NCI-H524 (cell line): ENCODE measurements at regions not wholly inside any gene's neighbourhood (a gene's known extent, or its start where the extent isn't known, plus 50 kb on each side); places are given as distances from the start of the nearest gene placed in this dataset.
A peak's percentile ranks its signal among the peaks of the same experiment; 100 is the strongest.
"Not testable (repeated sequence)": the region's sequence is repeated elsewhere in the genome, so short reads cannot be mapped to it uniquely, and the experiment has no call there.

Experiments used
- DNase-seq, 2 experiments: peaks; one replicate each; lab custom pipeline; 2025; lab: John Stamatoyannopoulos, UW

DNA sequence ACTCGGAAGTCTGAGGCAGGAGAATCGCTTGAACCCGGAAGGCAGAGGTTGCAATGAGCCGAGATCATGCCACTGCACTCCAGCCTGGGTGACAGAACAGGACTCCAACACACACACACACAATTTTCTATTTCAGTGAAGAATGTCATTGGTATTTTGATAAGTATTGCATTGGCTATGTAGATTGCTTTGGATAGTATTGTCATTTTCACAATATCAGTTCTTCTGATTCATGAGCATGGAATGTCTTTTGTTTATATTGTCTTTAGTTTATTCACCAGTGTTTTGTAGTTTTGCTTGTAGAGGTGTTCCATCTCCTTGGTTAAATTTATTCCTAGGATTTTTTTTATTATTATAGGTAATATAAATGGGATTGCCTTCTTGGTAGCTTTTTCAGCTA lies 693.4 kb upstream of the SYT4 start:
- DNase-seq, result no peak

DNA sequence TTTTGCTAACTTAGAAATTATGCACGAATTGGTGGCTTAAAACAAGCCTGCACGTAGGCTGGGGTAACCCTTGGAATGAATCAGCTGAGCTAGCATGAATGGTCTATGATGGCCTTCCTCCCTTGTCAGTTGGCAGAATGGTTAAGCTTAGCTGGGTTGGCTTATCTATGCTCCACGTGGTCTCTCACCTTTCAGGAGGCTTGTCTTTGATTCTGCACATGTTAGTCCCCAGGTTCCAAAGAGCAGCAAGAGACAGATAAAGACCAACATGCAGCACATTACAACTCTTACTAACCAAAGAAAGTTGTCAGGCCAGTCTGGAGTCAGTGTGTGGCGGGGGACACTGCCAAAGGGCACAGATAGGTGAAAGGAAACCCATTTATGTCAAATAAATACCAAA lies 700.9 kb upstream of the SYT4 start:
- DNase-seq, result no peak

DNA sequence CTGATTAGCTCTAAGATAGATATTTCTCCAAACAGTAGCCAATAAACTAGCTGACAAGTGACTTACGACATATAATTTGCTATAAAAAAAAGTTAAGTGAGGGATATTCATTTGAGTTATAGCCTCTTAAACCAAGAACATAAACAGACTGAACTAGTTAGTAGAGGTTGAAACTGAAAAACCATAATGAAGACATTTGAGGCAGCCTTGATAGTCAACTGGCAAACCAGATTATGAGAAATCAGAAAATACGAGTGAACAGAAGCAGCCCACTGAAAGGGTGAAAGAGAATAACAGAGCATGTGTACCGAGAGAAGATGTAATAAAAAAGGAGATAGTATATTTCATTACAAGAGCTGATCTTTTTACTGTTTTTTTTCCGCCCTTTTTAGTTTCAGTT lies 698.1 kb upstream of the SETBP1 start:
- no peak for DNase-seq

DNA sequence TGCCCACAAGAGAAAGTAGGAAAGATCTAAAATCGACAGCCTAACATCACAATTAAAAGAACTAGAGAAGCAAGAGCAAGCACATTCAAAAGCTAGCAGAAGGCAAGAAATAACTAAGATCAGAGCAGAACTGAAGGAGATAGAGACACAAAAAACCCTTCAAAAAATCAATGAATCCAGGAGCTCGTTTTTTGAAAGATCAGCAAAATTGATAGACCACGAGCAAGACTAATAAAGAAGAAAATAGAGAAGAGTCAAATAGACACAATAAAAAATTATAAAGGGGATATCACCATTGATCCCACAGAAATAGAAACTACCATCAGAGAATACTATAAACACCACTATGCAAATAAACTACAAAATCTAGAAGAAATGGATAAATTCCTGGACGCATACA lies 693.6 kb upstream of the SETBP1 start:
- not testable (repeated sequence) for DNase-seq

DNA sequence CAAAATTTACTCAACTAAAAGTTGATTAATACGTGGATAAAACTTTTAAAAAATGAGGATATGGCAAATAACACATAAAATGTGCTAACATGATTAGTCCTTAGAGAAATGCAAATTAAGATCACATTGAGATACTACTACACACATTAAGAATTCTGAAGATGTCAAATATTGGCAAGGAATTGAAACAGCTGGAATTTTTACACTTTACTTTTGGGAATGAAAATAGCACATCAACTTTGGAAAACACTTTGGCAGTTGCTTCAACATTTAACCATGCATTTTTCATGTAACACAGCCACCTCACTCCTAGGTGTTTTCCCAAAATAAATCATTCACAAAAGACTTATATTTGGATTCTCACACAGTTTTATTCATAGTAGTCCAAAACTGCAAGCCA lies 687.9 kb upstream of the SETBP1 start:
- DNase-seq, result no peak

DNA sequence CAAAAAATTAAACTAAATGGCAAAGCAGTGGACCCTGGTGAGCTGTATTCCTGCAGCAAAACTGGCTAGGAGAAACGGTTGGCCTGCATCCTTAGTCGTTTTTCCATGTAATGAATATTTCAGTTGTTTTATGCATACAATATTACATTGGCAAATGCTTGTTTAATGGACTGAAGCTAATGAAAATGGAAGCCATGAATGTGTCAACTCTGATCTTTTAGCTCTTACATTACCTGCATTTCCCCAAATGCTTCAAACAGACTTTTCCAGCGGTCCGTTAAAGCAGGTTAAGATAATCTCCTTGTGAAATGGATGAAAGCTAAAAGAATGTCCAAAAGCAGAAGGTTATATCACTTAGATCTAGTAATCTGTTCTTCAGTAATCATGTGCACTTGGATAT lies 686.3 kb upstream of the SETBP1 start:
- no peak for DNase-seq

DNA sequence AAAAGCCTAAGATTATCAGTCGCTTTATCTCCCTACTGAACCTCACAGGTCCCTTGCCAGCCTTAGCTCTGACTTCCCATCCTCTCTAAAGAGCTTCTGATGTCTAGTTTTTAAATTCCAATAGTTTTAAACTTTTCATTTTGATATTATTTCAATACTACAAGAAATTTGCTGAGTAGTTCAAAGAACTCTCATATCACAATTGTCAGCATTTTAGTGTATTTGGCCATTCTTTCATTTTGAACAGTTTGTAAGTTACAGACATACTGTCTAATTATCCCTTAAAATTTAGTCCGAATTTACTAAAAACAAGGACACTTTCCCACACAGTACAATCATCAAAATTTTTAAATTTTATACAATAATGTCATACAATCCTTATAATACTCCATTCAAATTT lies 666.8 kb upstream of the SETBP1 start:
- no peak for DNase-seq

DNA sequence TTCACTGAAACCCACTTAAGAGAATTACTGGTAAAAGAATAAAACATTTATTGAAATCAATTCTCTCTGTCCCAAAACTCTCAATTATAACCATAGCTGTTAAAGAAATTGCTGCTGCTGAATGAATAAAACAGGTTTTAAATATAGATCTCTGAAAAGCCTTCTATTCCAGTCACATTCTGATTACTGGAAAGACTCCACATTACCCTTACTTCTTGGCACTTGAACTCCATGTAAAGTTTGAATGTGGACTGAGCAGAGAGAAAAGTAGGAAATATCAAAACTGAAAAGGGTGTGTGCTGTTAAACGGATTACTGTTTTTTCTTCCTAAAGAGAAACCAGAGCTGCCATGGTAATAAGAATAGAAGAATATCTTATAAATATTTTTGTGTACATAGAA lies 655.3 kb upstream of the SETBP1 start:
- DNase-seq, result no peak

DNA sequence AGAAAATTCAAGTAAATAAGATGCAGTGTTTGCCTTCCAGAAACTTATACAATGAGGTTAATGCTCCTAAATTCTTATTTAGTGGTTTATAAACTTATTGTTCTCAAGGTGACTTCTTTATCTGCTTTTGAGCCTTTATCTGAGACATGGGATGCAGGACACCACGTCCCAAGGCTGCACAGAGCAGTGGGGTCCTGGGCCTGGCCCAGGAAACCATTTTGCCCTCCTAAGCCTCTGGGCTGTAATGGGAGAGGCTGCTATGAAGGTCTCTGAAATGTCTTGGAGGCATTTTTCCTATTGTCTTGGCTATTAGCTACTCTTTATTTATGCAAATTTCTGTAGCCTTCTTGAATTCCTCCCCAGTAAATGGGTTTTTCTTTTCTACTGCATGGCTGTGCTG lies 652.6 kb upstream of the SETBP1 start:
- DNase-seq, result no peak

DNA sequence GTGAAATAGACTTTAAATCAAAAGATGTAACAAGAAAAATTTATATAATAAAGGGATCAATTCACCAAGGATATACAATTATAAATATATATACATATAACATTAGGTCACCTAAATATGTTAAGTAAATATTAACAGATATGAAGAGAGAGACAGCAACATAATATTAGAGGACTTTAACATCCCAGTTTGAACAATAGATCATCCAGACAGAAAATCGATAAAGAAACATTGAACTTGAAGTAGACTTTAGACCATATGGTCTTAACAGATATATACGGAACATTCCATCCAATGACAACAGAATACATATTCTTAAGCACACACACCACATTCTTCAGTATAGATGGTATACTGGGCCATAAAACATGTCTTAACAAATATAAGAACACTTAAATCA lies 649.6 kb upstream of the SETBP1 start:
- no peak for DNase-seq

DNA sequence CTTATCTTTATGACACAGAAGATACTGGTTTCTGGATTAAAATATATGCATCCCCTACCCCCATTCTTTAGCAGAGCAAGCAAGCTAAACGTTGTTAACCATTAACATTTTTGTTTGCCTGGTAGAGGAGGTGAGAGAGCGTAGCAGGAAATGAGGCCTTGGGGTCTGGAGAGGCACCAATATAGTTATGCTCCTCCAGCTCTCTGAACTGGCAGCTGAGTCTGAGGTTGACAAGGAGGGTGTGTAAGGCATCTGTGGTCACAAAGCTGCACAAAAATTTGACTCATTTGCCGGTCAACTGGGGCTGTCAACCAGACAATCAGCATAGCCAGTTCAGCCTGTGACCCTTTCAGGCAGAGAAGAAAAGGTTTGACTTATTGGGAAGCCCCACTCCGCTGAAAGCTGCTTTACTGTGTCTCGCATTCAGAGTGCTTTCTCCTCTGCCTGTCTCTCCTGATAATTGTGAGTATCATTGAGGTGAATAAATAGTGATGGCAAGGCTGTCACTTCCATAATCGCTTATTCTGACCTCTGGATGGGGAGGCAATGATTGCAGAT lies 647.5 kb upstream of the SETBP1 start:
- DNase-seq, result no peak

DNA sequence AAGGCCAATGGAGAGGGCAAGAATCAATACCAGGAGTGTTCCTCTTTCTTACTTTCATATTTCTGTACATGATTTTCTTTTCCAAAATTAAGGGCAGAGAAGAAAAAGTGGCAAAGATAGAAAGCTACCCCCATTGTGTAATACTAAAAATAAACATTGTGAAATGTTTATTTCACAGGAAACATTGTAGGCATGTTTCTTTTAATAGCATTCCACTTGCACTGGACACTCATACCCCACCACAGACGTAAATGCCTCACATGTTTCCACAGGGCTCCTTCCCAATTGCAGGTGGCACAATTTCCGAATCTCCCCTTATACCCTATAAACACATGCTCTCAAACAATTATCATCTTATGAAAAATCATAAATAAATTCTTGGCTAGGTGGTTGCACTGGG lies 645.1 kb upstream of the SETBP1 start:
- no peak for DNase-seq

DNA sequence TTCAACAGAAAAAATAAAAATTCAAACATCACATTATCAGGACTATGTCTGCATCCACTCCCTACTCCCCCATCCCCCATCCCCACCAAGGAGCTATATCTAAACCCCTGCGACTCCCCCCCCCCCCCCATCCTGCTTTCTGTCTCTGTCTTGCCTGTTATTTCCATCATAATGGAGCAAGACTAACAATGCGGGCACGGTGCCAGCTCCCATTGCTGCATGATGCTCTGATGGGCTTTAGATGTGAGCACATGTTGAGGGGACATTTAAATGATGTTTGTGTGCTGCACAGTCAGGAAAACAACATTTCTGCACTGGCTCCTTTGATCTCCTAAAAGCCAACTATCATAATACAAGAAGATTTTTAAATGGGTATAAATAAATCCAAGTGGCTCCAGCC lies 644.2 kb upstream of the SETBP1 start:
- no peak for DNase-seq

DNA sequence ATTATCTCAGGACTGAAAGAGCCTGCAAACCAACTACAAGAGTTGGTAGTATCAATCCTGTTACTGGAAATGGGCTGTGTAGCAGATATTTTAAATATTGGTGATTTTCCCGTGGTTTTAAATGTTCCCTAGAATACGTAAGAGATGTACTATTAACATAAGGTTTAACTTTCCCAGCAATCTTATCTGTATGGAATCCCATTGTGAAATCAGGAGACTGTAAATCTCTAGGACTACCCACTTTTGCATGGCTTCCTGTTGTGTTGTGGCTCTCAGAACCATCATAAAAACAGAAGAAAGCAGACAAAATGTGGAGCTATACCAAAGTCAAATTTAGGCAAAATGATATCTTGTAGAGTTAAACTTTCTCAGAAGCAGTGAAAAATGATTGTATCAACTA lies 641.5 kb upstream of the SETBP1 start:
- DNase-seq, result no peak

DNA sequence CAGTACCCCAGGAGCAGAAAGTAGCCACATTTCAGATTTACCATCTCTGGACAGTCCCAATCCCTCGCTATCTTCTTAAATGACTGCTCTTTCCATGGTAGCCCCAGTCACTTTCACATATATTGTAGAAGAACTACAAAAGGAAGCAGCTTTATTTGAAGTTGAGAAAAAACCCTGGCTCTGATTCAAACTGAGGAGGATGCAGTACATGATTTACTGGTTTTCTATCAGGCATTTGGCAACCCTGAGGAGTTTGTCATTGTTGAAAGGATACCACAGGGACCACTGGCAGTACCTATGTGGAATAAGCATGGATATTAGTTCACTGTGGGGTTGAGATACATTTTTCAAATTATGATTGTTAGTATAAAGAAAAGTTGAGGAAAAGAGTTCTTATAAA lies 640.9 kb upstream of the SETBP1 start:
- DNase-seq, result no peak

DNA sequence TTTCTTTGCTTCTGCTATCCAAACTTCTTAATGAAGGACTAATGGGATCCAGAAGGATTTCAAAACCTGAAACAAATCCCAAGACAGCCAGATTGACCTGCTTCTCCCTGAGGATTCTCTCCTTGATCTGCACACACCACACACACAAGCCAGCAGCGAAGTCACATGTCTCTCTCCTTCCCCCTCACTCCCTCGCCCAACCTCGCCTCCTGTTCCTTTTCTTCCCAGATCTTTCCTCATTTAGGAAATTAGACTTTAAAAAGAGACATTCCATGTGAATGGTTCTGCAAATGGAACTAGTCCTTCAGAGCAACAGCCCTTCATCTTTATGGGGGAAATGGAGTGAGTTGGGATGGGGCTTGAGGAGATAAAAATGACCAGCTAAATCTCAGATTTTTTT lies 639.1 kb upstream of the SETBP1 start:
- no peak for DNase-seq

DNA sequence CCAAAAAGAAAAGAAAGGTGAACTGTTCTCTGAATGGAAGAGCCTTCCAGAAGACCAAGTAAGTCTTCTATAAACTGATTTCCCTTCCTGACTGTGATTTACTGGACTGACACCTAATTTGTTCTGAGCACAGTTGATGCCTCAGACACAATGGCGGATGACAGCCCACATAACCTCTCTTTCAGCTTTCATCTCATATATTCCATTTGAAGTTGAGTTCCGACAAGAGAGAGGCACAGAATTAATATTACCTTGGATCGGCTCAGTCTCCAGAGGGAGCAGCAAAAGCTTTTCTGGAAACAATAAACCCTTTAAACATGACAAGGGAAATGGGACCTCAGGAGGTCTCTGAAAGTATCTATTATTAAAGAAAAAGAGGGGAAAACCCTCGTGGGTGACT lies 638.7 kb upstream of the SETBP1 start:
- DNase-seq, result no peak

DNA sequence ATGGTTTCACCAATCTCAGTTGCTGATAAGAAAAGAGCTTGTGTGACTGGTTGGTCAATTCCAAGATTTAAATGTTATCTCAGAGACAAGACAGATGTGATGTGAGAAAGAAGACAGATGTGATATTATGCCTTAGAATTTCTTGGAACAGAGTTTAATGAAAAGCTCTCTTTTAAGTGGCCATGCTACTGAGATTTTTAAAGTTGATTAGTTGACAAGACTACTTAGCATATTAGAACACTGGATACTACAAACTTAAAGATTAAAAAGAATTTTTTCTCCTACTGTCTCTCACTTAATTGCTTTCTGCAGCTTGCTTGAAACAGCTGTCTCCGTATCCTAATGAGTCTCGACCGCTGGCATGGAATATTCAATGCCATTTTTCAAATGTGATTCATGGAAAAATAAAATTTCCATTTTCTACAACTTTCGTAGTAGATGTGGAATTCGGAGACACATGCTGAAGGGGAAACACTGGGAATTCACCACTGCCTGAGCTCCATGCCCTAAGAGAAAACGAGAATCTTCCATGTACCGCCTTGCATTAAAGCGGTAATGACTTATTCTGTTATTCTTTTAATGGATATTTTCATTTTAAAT lies 634.2 kb upstream of the SETBP1 start:
- DNase-seq, result no peak

DNA sequence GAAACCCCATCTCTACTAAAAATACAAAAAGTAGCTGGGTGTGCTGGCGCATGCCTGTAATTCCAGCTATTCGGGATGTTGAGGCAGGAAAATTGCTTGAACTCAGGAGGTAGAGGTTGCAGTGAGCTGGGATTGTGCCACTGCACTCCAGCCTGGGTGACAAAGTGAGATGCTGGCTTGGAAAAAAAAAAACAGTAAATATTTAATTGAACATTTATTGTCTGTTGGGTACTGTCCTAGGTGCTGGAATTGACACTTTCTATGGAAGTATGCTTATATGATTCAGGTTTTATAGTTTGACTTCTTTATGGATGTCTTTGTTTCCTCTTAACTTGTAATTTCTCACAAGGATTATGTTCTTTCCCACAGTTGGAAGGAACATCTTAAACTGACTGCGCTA lies 633.1 kb upstream of the SETBP1 start:
- no peak for DNase-seq

DNA sequence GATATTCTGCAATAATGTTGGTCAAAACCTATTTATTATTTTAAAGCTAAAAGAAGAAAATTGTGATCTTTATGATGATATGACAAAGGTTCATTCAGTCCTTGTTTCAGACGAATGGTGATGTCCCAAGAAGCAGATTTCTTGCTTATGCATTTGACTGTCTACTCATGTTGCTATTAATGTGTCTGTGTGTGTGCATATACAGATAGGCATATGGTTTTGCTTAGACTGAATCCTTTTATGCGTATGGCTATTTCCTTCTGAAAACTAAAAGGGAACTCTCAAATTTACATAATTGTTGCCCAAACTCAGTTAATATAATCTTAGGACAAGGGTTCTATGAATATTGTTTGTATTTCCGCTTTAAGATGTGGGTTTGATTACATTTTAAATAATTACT lies 632.3 kb upstream of the SETBP1 start:
- no peak for DNase-seq

DNA sequence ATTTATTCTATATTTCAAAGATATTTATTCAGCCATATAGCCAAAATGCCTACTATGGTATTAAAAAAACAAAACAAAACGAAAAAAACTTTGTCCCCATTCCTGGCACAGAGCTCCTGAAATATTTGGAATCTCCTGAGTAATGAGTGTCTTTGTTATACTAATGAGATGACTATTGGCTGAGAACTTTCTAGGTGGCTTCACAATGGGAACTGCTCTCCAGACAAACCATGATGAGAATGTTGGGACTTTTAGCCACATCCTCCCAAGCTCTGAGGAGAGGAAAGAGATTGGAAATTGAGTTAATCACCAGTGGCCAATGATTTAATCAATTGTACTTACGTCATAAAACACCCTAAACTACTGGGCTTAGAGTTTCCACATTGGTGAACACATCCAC lies 631.8 kb upstream of the SETBP1 start:
- no peak for DNase-seq

DNA sequence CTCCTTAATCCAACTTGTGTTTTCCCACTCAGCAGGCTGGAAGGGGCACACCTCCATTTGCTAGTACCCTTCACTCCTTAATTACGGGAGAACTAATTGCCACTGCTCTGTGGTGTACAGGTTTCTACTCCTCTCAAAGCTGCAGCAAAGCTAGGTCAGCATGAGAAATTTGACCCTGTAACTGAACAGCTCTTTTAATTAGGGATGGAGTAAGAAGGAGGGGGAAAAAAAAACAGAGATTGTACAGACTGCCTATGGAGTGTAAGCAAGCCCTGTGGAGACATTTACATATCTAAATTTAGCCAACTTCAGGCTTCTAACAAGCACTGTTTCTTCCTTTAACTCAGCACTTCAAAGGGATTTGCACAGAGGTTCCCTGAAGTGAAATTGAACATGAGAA lies 629.7 kb upstream of the SETBP1 start:
- peak; percentile 18 to 74 for DNase-seq

DNA sequence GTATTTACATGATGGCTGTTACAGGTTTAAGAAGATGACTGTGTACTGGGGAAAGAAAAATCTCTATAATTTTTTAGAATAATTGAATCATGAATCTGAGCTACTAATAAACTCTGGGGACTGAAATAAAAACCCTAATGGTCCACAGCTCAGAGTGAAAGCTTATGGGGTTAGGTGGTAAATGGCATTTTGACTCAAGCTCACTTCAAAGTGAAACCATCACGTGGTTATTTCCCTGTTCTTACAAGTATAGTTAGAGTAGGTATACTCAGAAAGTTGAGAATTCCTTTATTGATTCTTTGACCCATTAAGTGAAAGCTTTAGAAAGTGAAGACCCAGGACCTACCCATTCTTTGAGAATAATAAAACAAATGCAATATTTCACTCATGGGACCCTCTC lies 626.2 kb upstream of the SETBP1 start:
- no peak for DNase-seq

DNA sequence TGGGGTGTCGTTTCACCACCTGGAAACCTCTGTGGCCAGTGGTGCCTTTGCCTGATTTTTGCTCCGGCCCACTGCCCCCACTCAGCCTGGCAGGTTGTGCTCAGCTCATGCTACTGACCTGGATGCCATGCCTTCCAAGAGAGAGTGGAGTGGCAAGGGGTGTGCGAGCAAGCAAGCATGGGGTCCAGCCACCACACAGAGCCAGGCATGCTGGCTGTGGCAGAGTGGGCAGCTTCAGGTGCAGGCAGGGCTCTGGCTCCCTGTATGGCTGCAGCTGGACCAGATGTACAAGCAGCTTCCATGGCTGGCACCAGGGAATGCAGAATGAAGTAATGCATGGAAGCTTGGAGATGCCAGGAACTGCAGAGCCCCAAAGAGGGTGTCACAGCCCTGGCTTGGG lies 620.5 kb upstream of the SETBP1 start:
- no peak for DNase-seq

DNA sequence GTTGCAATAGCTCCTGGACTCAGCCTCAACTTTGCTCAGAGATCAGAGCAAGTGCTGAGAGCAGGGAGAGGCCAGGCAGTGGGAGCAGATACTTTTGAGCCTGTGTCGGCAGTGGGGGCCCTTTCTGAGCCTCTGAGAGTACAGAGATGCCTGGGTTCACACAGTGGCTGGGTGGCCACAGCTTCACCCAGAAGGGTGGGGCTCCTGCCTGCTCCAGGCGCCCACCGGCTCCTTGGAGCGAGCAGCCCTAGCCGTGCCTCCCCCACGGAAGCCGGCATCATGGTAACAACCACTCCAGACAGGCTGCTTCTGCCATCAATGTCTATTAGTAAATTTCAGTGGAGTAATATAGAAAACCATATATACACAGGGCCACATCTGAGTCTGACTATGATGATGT lies 619.2 kb upstream of the SETBP1 start:
- DNase-seq, result no peak
